ENCODE measurements at regions not wholly inside any gene's neighbourhood (a gene's known extent, or its start where the extent isn't known, plus 50 kb on each side); places are given as distances from the start of the nearest gene placed in this dataset.

- no peaks in the 10 kb centered on the region for H3K79me2 ChIP-seq (ENCODE audit: insufficient read depth, low read length)
- no peak overlapping the region for H3K56ac ChIP-seq (ENCODE audit: insufficient read length, low read depth, low read length)
- no peak overlapping the region for H3K18ac ChIP-seq (ENCODE audit: insufficient read length, low read depth, low read length)
- Mint-ChIP-seq H3K4me3 (no peak overlapping the region), H3K27me3 (ENCODE audit: low read depth) (no peaks in the 10 kb centered on the region), H3K36me3 (ENCODE audit: insufficient read depth in 1 of 3, low read depth in 3 of 3) (no peaks in the 10 kb centered on the region), H3K27ac (no peak overlapping the region), H3K4me1 (no peaks in the 10 kb centered on the region), H3K9me3 (no peaks in the 10 kb centered on the region)
- no peak overlapping the region for H3T11ph ChIP-seq (ENCODE audit: low read length)
- no peak overlapping the region for H4K5ac ChIP-seq (ENCODE audit: insufficient read length, low read depth, low read length)
- TF ChIP-seq CTCF (conservative IDR thresholded peaks at IDR 0.05) = no peak
- no peak overlapping the region for H2BK12ac ChIP-seq (ENCODE audit: insufficient read length, low read depth, low read length)
- H3K79me1 ChIP-seq (ENCODE audit: insufficient read depth, low read depth, low read length, poor library complexity, severe bottlenecking) = no peaks in the 10 kb centered on the region
- no peak overlapping the region for H3K9ac ChIP-seq (ENCODE audit: extremely low read depth, insufficient read length, low read length)
- H3K23ac ChIP-seq (ENCODE audit: insufficient read length, low read depth, low read length) = no peak overlapping the region
- DNase-seq = no peak
- no peak overlapping the region for H3K4ac ChIP-seq (ENCODE audit: low read depth, low read length)
- H2BK20ac ChIP-seq (ENCODE audit: low read depth, low read length, poor library complexity, severe bottlenecking) = no peak overlapping the region
- no peak overlapping the region for H2AK5ac ChIP-seq (ENCODE audit: insufficient read length, low read length)
- WGBS (ENCODE audit: extremely low coverage, insufficient read length, low lambda C conversion rate) = no CpG with 5 or more reads among the region's 12 CpGs
- no peak overlapping the region for H2BK5ac ChIP-seq (ENCODE audit: insufficient read length, low read length)
- no peaks in the 10 kb centered on the region for H4K20me1 ChIP-seq (ENCODE audit: control insufficient read depth, insufficient read depth, insufficient read length)
- H3K27me3 ChIP-seq (ENCODE audit: insufficient read depth, low read length) = no peaks in the 10 kb centered on the region
- H2AFZ ChIP-seq (ENCODE audit: low read length) = no peak overlapping the region
- H2BK120ac ChIP-seq (ENCODE audit: low read depth, low read length, poor library complexity, severe bottlenecking) = no peak overlapping the region
- H3K27ac ChIP-seq (ENCODE audit: insufficient read length, low read depth, low read length) = no peak overlapping the region
- no peak overlapping the region for H4K91ac ChIP-seq (ENCODE audit: insufficient read length, low read depth, low read length)
- no peak overlapping the region for H4K8ac ChIP-seq (replicated peaks; ENCODE audit: insufficient read length, low read depth, low read length)
- no peaks in the 10 kb centered on the region for H3K23me2 ChIP-seq (ENCODE audit: insufficient read length, low read depth, low read length, poor library complexity, severe bottlenecking)
- H3K4me2 ChIP-seq (ENCODE audit: insufficient read depth, insufficient read length, low read length) = no peak overlapping the region
- H3K4me1 ChIP-seq (ENCODE audit: insufficient read depth, low read length) = no peaks in the 10 kb centered on the region
- H2BK15ac ChIP-seq (ENCODE audit: low read depth, low read length) = no peak overlapping the region
- H3K14ac ChIP-seq (ENCODE audit: insufficient read depth, low read length) = no peak overlapping the region
- H3K9me3 ChIP-seq (ENCODE audit: control insufficient read depth, low read depth, low read length) = no peaks in the 10 kb centered on the region
Observed at GRCh38 chr3:150308481-150309256, 99.4 kb upstream of the TSC22D2 start.
